Vagina (tissue), 2 donors: ENCODE measurements at regions not wholly inside any gene's neighbourhood (a gene's known extent, or its start where the extent isn't known, plus 50 kb on each side); places are given as distances from the start of the nearest gene placed in this dataset.
"Not testable (repeated sequence)": the region's sequence is repeated elsewhere in the genome, so short reads cannot be mapped to it uniquely, and the experiment has no call there.

Source experiments
- CTCF ChIP-seq, 3 experiments: fragments of 450-650 bp in 2 of 3; fragments of 200-600 bp in 1 of 3; sonication (generic) in 1 of 3; IDR thresholded peaks; one replicate each; pipeline ENCODE4 v1.5.1; 2017 to 2019; ENCODE audit warnings: antibody characterized with exemption in 3 of 3, mild to moderate bottlenecking in 2 of 3, moderate library complexity in 2 of 3
- POLR2A ChIP-seq, 2 donors: fragments of 450-650 bp; IDR thresholded peaks; one replicate each; pipeline ENCODE4 v1.6.1; 2017; ENCODE audit warnings: antibody characterized with exemption in 2 of 2, mild to moderate bottlenecking in 2 of 2, moderate library complexity in 2 of 2
- POLR2AphosphoS5 ChIP-seq, 2 donors: sonication (generic); formaldehyde crosslinking; IDR thresholded peaks; one replicate each; pipeline ENCODE4 v1.9.0; 2017; ENCODE audit warnings: antibody characterized with exemption in 2 of 2, mild to moderate bottlenecking in 2 of 2, low read depth in 1 of 2; ENCODE audit not compliant: insufficient read depth in 1 of 2

GRCh38 chr16:29218171-29218570 is 188.3 kb downstream of the NPIPB11 start:
- TF ChIP-seq CTCF (IDR thresholded peaks at IDR 0.05); POLR2AphosphoS5 (IDR thresholded peaks at IDR 0.05; ENCODE audit: insufficient read depth in 1 of 2, low read depth in 1 of 2); POLR2A (IDR thresholded peaks at IDR 0.05): not testable (repeated sequence)
